A673 (cell line): ENCODE measurements at regions not wholly inside any gene's neighbourhood (a gene's known extent, or its start where the extent isn't known, plus 50 kb on each side); places are given as distances from the start of the nearest gene placed in this dataset.

ENCODE experiments used
- BruUV-seq: library from RNA; stranded (reverse); fragments of 400-500 nt; replicated peaks from 2 replicates; lab custom pipeline; 2021; lab: Mats Ljungman, UMichigan
- CTCF ChIA-PET: fragments of 300-600 bp; sonication (Branson Sonifier 250); formaldehyde crosslinking; loops from one replicate; lab custom pipeline; 2022; ENCODE audit warnings: antibody characterized with exemption; lab: Charles Lee
- POLR2A ChIA-PET: fragments of 300-600 bp; sonication (Branson Sonifier 250); formaldehyde crosslinking; loops from one replicate; lab custom pipeline; 2022; ENCODE audit warnings: antibody characterized with exemption; ENCODE audit not compliant: low non-redundant PET; lab: Charles Lee
- DNase-seq: peaks from one replicate; pipeline ENCODE4 v3.0.0-alpha.2; 2015; ENCODE audit warnings: low spot score
- H3K27ac ChIP-seq: fragments of 200-600 bp; sonication (generic); 2 replicates; pipeline ENCODE4 v1.5.1; 2016; ENCODE audit warnings: mixed run types, low read depth, mild to moderate bottlenecking, mixed read lengths, antibody characterized with exemption, low read length; ENCODE audit not compliant: poor library complexity, severe bottlenecking
- H3K27me3 ChIP-seq: fragments of 200-600 bp; sonication (generic); replicated peaks from 2 replicates; pipeline ENCODE4 v1.6.1; 2017; ENCODE audit warnings: mixed run types, low read depth, mild to moderate bottlenecking, mixed read lengths, antibody characterized with exemption, low read length; ENCODE audit not compliant: insufficient read depth, poor library complexity
- H3K36me3 ChIP-seq: fragments of 200-600 bp; sonication (generic); 2 replicates; pipeline ENCODE4 v1.6.1; 2016; ENCODE audit warnings: mixed run types, mild to moderate bottlenecking, mixed read lengths, antibody characterized with exemption, low read length; ENCODE audit not compliant: insufficient read depth, poor library complexity, severe bottlenecking
- H3K4me1 ChIP-seq: fragments of 200-600 bp; sonication (generic); 2 replicates; pipeline ENCODE4 v1.6.1; 2017; ENCODE audit warnings: mixed run types, mild to moderate bottlenecking, mixed read lengths, antibody characterized with exemption, low read length; ENCODE audit not compliant: insufficient read depth, poor library complexity, severe bottlenecking
- H3K4me3 ChIP-seq: fragments of 200-600 bp; sonication (generic); 2 replicates; pipeline ENCODE4 v1.5.1; 2016; ENCODE audit warnings: low read depth, mixed run types, mild to moderate bottlenecking, mixed read lengths, low read length; ENCODE audit not compliant: poor library complexity, severe bottlenecking
- H3K9me3 ChIP-seq: fragments of 200-600 bp; sonication (generic); 2 replicates; pipeline ENCODE4 v1.6.1; 2016; ENCODE audit warnings: mixed run types, low read depth, mild to moderate bottlenecking, mixed read lengths, antibody characterized with exemption, low read length; ENCODE audit not compliant: poor library complexity, severe bottlenecking
- CTCF ChIP-seq: fragments of 300-800, 200-600 bp; sonication (generic); conservative IDR thresholded peaks from 2 replicates; pipeline ENCODE4 v1.5.1; 2017; ENCODE audit warnings: low read depth, mild to moderate bottlenecking, antibody characterized with exemption, low read length, moderate library complexity, mixed read lengths
- EZH2 ChIP-seq: fragments of 200-600 bp; sonication (generic); IDR thresholded peaks from 2 replicates; pipeline ENCODE4 v1.6.1; 2017; ENCODE audit warnings: borderline replicate concordance, low read depth, mild to moderate bottlenecking, mixed read lengths, antibody characterized with exemption, low read length; ENCODE audit not compliant: poor library complexity, severe bottlenecking
- intact Hi-C: fragments of 100-400 bp; cut with micrococcal nuclease; formaldehyde crosslinking; loops from one replicate; pipeline ENCODE4 v1.10.0; 2022; ENCODE audit not compliant: unreplicated experiment

GRCh38 chr20:54372313-54372712 lies 103.1 kb upstream of the DOK5 start:
- Histone ChIP-seq H3K4me3 (no peak overlapping the region), H3K36me3 (no peaks in the 10 kb centered on the region), H3K27ac (no peak overlapping the region), H3K27me3 (no peaks in the 10 kb centered on the region), H3K9me3 (no peaks in the 10 kb centered on the region), H3K4me1 (no peaks in the 10 kb centered on the region)
- POLR2A ChIA-PET, result interaction anchor here (0.7 kb wide), 1 partner anchor 807 kb away, joined by 4 read pairs; no protein-coding TSS in a partner anchor
- no TSS peak for BruUV-seq
- TF ChIP-seq CTCF (no peak), EZH2 (no peak)
- no peak for DNase-seq
- intact Hi-C loops, result no loop called here
- CTCF ChIA-PET, result no interaction called here

GRCh38 chr20:54377992-54378773 lies 97.2 kb upstream of the DOK5 start:
- ChIA-PET POLR2A (no interaction called here), CTCF (no interaction called here)
- intact Hi-C loops, result no loop called here
- Histone ChIP-seq H3K4me3 (no peak overlapping the region), H3K36me3 (no peaks in the 10 kb centered on the region), H3K9me3 (no peaks in the 10 kb centered on the region), H3K27me3 (no peaks in the 10 kb centered on the region), H3K4me1 (no peaks in the 10 kb centered on the region), H3K27ac (no peak overlapping the region)
- TF ChIP-seq EZH2 (no peak), CTCF (no peak)
- no peak for DNase-seq
- no TSS peak for BruUV-seq

GRCh38 chr20:54379893-54380584 lies 95.4 kb upstream of the DOK5 start:
- DNase-seq, result no peak
- TF ChIP-seq CTCF (no peak), EZH2 (no peak)
- CTCF ChIA-PET, result no interaction called here
- Histone ChIP-seq H3K36me3 (no peaks in the 10 kb centered on the region), H3K27me3 (no peaks in the 10 kb centered on the region), H3K27ac (no peak overlapping the region), H3K4me3 (no peak overlapping the region), H3K4me1 (no peaks in the 10 kb centered on the region), H3K9me3 (no peaks in the 10 kb centered on the region)
- POLR2A ChIA-PET, result no interaction called here
- no TSS peak for BruUV-seq
- intact Hi-C loops, result no loop called here
